ENCODE measurements at regions not wholly inside any gene's neighbourhood (a gene's known extent, or its start where the extent isn't known, plus 50 kb on each side); places are given as distances from the start of the nearest gene placed in this dataset.
"Not testable (repeated sequence)": the region's sequence is repeated elsewhere in the genome, so short reads cannot be mapped to it uniquely, and the experiment has no call there.

- H3K9me3 ChIP-seq (ENCODE audit: control insufficient read depth, low read length) = peaks cover 28% of the 10 kb centered on the region
- H3K4me1 ChIP-seq (ENCODE audit: control insufficient read depth, insufficient read depth, low read length); H3K36me3 ChIP-seq (ENCODE audit: control insufficient read depth, insufficient read depth, low read length); H3K27ac ChIP-seq (ENCODE audit: low read depth, low read length); H3K4me3 ChIP-seq (ENCODE audit: low read length); H3K27ac Mint-ChIP-seq; H3K27me3 ChIP-seq (ENCODE audit: control insufficient read depth, insufficient read depth, low read length, poor library complexity, severe bottlenecking); H3K27me3 Mint-ChIP-seq (ENCODE audit: insufficient read depth); H3K4me1 Mint-ChIP-seq; H3K36me3 Mint-ChIP-seq (ENCODE audit: low read depth); DNase-seq; H3K9ac ChIP-seq (ENCODE audit: extremely low read depth, low read length, poor library complexity, severe bottlenecking); H3K4me3 Mint-ChIP-seq: not testable (repeated sequence)
- 82 to 91% methylated on average over 4 to 18 of the region's 18 CpGs for WGBS, 2 experiments (ENCODE audit: insufficient coverage in 1 of 2, insufficient read length in 1 of 2)
- peaks cover 84% of the 10 kb centered on the region for H3K9me3 Mint-ChIP-seq
Measured at GRCh38 chr9:65455751-65456647, 171.0 kb upstream of the FOXD4L5 start.

GRCh38 chr9:65455136-65455535, 170.1 kb upstream of the FOXD4L5 start:
- H3K27me3 Mint-ChIP-seq (ENCODE audit: insufficient read depth); H3K4me3 Mint-ChIP-seq; H3K27ac Mint-ChIP-seq; H3K36me3 ChIP-seq (ENCODE audit: control insufficient read depth, insufficient read depth, low read length); H3K27ac ChIP-seq (ENCODE audit: low read depth, low read length); H3K36me3 Mint-ChIP-seq (ENCODE audit: low read depth); H3K4me3 ChIP-seq (ENCODE audit: low read length); H3K9ac ChIP-seq (ENCODE audit: extremely low read depth, low read length, poor library complexity, severe bottlenecking); H3K4me1 ChIP-seq (ENCODE audit: control insufficient read depth, insufficient read depth, low read length); H3K4me1 Mint-ChIP-seq; DNase-seq; H3K27me3 ChIP-seq (ENCODE audit: control insufficient read depth, insufficient read depth, low read length, poor library complexity, severe bottlenecking): not testable (repeated sequence)
- 86 to 90% methylated on average over 4 to 13 of the region's 13 CpGs for WGBS, 2 experiments (ENCODE audit: insufficient coverage in 1 of 2, insufficient read length in 1 of 2)
- peaks cover 80% of the 10 kb centered on the region for H3K9me3 Mint-ChIP-seq
- peaks cover 28% of the 10 kb centered on the region for H3K9me3 ChIP-seq (ENCODE audit: control insufficient read depth, low read length)

GRCh38 chr9:65454666-65455065, 169.7 kb upstream of the FOXD4L5 start:
- H3K27ac ChIP-seq (ENCODE audit: low read depth, low read length); H3K27me3 Mint-ChIP-seq (ENCODE audit: insufficient read depth); H3K4me1 ChIP-seq (ENCODE audit: control insufficient read depth, insufficient read depth, low read length); H3K27me3 ChIP-seq (ENCODE audit: control insufficient read depth, insufficient read depth, low read length, poor library complexity, severe bottlenecking); H3K27ac Mint-ChIP-seq; H3K36me3 ChIP-seq (ENCODE audit: control insufficient read depth, insufficient read depth, low read length); DNase-seq; H3K4me1 Mint-ChIP-seq; H3K9ac ChIP-seq (ENCODE audit: extremely low read depth, low read length, poor library complexity, severe bottlenecking); H3K4me3 ChIP-seq (ENCODE audit: low read length); H3K36me3 Mint-ChIP-seq (ENCODE audit: low read depth); H3K4me3 Mint-ChIP-seq: not testable (repeated sequence)
- WGBS, 2 experiments (ENCODE audit: insufficient coverage in 1 of 2, insufficient read length in 1 of 2) = 80 to 82% methylated on average over 6 to 13 of the region's 13 CpGs
- H3K9me3 Mint-ChIP-seq = peaks cover 78% of the 10 kb centered on the region
- H3K9me3 ChIP-seq (ENCODE audit: control insufficient read depth, low read length) = peaks cover 23% of the 10 kb centered on the region

- H3K36me3 Mint-ChIP-seq (ENCODE audit: low read depth); H3K27ac Mint-ChIP-seq; H3K4me1 Mint-ChIP-seq; H3K27me3 Mint-ChIP-seq (ENCODE audit: insufficient read depth); H3K4me3 ChIP-seq (ENCODE audit: low read length); H3K27ac ChIP-seq (ENCODE audit: low read depth, low read length); H3K27me3 ChIP-seq (ENCODE audit: control insufficient read depth, insufficient read depth, low read length, poor library complexity, severe bottlenecking); H3K4me3 Mint-ChIP-seq; H3K36me3 ChIP-seq (ENCODE audit: control insufficient read depth, insufficient read depth, low read length); DNase-seq; H3K9ac ChIP-seq (ENCODE audit: extremely low read depth, low read length, poor library complexity, severe bottlenecking); H3K4me1 ChIP-seq (ENCODE audit: control insufficient read depth, insufficient read depth, low read length): not testable (repeated sequence)
- peaks cover 22% of the 10 kb centered on the region for H3K9me3 ChIP-seq (ENCODE audit: control insufficient read depth, low read length)
- H3K9me3 Mint-ChIP-seq = peaks cover 78% of the 10 kb centered on the region
- WGBS, 2 experiments (ENCODE audit: insufficient coverage in 1 of 2, insufficient read length in 1 of 2) = 47% methylated on average over 2 of the region's 2 CpGs; no CpG with 5 or more reads in 1 of the 2 experiments
Measured at GRCh38 chr9:65454034-65454433, 169.0 kb upstream of the FOXD4L5 start.

- H3K4me3 Mint-ChIP-seq; H3K27me3 ChIP-seq (ENCODE audit: control insufficient read depth, insufficient read depth, low read length, poor library complexity, severe bottlenecking); H3K9ac ChIP-seq (ENCODE audit: extremely low read depth, low read length, poor library complexity, severe bottlenecking); H3K36me3 ChIP-seq (ENCODE audit: control insufficient read depth, insufficient read depth, low read length); H3K27ac ChIP-seq (ENCODE audit: low read depth, low read length); H3K4me3 ChIP-seq (ENCODE audit: low read length); H3K4me1 ChIP-seq (ENCODE audit: control insufficient read depth, insufficient read depth, low read length); H3K36me3 Mint-ChIP-seq (ENCODE audit: low read depth); H3K27me3 Mint-ChIP-seq (ENCODE audit: insufficient read depth); DNase-seq; H3K27ac Mint-ChIP-seq; H3K4me1 Mint-ChIP-seq: not testable (repeated sequence)
- H3K9me3 Mint-ChIP-seq = peaks cover 86% of the 10 kb centered on the region
- peaks cover 29% of the 10 kb centered on the region for H3K9me3 ChIP-seq (ENCODE audit: control insufficient read depth, low read length)
- WGBS, 2 experiments (ENCODE audit: insufficient coverage in 1 of 2, insufficient read length in 1 of 2) = 73 to 82% methylated on average over 2 to 12 of the region's 12 CpGs
Measured at GRCh38 chr9:65449886-65450610, 165.0 kb upstream of the FOXD4L5 start.
